Type B pancreatic cell (in vitro differentiated cells): ENCODE measurements at regions not wholly inside any gene's neighbourhood (a gene's known extent, or its start where the extent isn't known, plus 50 kb on each side); places are given as distances from the start of the nearest gene placed in this dataset.
A peak's percentile ranks its signal among the peaks of the same experiment; 100 is the strongest.

Experiments
- DNase-seq: peaks from one replicate; pipeline ENCODE4 v3.0.0; 2021; ENCODE audit warnings: mixed read lengths; ENCODE audit not compliant: unreplicated experiment; ENCODE audit errors: extremely low spot score
- H3K27ac Mint-ChIP-seq: 2 replicates; pipeline ENCODE4 v1.8.0; 2021; ENCODE audit warnings: mild to moderate bottlenecking, mixed read lengths
- H3K27me3 Mint-ChIP-seq: 2 replicates; pipeline ENCODE4 v1.8.0; 2021; ENCODE audit warnings: mixed read lengths
- H3K36me3 Mint-ChIP-seq: 2 replicates; pipeline ENCODE4 v1.8.0; 2021; ENCODE audit warnings: mixed read lengths
- H3K4me1 Mint-ChIP-seq: one replicate; pipeline ENCODE4 v1.8.0; 2021; ENCODE audit warnings: mixed read lengths; ENCODE audit not compliant: unreplicated experiment
- H3K4me3 Mint-ChIP-seq: 2 replicates; pipeline ENCODE4 v1.8.0; 2021; ENCODE audit warnings: mild to moderate bottlenecking, mixed read lengths
- H3K9me3 Mint-ChIP-seq: 2 replicates; pipeline ENCODE4 v1.8.0; 2021; ENCODE audit warnings: mixed read lengths
- TF ChIP-seq, protein P1 (sequence below): fragments of 200-600 bp; sonication (generic); conservative IDR thresholded peaks from 2 replicates; pipeline ENCODE4 v1.5.0; 2021; ENCODE audit warnings: antibody characterized with exemption, mild to moderate bottlenecking

DNA sequence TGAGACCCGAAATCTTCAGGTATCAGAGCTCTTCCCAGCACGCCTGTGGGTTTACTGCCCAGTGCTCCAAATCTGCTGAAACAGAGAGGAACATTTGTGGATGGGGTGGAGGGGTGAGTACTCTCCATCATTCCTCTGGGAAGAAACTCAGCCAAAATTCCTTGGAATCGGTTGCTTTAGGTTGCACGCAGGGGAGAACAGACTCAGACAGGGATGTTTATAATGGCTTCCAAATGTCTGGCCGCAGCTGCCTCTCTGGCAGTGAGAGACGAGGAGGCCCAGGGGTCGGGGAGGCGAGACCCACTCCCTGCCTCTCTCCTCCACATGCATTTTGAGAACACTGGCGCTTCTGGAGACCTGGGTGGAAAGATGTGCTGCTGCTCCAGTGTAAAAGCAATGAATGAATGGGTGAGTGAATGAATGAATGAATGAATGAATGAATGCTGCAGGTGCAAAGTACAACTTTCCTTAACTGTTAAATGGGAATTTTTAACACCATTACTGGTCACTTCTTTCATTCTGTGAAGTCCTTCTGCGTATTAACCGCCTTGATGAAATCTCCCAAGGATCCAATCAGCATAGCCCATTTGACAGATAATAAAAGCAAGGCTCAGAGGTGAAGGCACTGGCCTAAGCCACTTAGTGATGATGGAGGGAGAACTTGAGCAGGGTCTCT, 437.4 kb downstream of the MIAT start:
- Mint-ChIP-seq H3K9me3 (no peaks in the 10 kb centered on the region), H3K36me3 (no peaks in the 10 kb centered on the region), H3K27me3 (peaks cover 19% of the 10 kb centered on the region), H3K27ac (no peak overlapping the region), H3K4me1 (peaks cover 13% of the 10 kb centered on the region), H3K4me3 (no peak overlapping the region)
- no peak for DNase-seq
- TF ChIP-seq, protein P1, sequence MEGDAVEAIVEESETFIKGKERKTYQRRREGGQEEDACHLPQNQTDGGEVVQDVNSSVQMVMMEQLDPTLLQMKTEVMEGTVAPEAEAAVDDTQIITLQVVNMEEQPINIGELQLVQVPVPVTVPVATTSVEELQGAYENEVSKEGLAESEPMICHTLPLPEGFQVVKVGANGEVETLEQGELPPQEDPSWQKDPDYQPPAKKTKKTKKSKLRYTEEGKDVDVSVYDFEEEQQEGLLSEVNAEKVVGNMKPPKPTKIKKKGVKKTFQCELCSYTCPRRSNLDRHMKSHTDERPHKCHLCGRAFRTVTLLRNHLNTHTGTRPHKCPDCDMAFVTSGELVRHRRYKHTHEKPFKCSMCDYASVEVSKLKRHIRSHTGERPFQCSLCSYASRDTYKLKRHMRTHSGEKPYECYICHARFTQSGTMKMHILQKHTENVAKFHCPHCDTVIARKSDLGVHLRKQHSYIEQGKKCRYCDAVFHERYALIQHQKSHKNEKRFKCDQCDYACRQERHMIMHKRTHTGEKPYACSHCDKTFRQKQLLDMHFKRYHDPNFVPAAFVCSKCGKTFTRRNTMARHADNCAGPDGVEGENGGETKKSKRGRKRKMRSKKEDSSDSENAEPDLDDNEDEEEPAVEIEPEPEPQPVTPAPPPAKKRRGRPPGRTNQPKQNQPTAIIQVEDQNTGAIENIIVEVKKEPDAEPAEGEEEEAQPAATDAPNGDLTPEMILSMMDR: no peak

DNA sequence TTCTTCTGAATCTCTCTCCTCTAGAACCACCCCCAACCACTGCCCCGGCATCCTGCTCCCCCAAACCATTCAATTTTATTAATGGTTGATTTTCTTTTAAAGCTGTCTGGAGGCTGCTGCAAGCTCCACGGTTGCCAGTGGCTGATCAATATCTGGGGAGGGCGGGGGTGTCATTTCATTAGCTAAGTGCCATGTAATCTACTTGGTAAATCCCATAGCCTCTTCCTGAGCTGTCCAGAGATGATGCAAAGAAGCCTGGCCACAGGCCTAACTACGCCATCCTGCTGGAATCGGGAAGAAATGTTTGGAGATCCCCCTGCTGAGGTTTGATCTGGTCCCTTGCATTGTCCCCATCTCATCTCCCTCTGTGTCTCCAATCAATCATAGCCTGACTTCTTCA, 440.1 kb downstream of the MIAT start:
- Mint-ChIP-seq H3K27me3 (peaks cover 43% of the 10 kb centered on the region), H3K36me3 (no peaks in the 10 kb centered on the region)
- no peak for DNase-seq

DNA sequence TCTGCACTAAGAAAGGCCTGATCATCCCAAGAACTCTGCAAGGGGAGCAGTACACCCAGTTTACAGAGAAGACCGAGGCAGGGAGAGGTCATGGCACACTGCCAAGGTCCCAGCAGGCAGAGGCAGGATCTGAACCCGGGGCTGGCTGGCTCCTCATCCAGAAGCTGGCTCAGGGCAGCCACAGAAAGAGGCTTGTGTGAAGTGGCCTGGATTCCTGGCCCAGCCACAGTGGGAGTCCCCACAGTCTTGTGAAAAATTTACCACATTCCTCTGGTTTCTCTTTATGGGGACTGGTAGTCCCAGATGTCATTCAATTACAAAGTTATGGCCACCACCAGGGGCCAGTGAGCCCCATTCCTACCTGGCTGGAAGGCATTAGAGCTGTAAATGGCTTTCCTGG, 440.5 kb downstream of the MIAT start:
- Mint-ChIP-seq H3K9me3 (no peaks in the 10 kb centered on the region), H3K27ac (no peak overlapping the region), H3K27me3 (peaks cover 47% of the 10 kb centered on the region), H3K36me3 (no peaks in the 10 kb centered on the region), H3K4me3 (no peak overlapping the region), H3K4me1 (peaks cover 43% of the 10 kb centered on the region)
- no peak for DNase-seq
- TF ChIP-seq, protein P1: no peak

More for the DNA sequence above, 440.1 kb downstream of the MIAT start:
- TF ChIP-seq, protein P1: no peak
- Mint-ChIP-seq H3K9me3 (no peaks in the 10 kb centered on the region), H3K27ac (no peak overlapping the region), H3K4me3 (no peak overlapping the region), H3K4me1 (peaks cover 38% of the 10 kb centered on the region)

DNA sequence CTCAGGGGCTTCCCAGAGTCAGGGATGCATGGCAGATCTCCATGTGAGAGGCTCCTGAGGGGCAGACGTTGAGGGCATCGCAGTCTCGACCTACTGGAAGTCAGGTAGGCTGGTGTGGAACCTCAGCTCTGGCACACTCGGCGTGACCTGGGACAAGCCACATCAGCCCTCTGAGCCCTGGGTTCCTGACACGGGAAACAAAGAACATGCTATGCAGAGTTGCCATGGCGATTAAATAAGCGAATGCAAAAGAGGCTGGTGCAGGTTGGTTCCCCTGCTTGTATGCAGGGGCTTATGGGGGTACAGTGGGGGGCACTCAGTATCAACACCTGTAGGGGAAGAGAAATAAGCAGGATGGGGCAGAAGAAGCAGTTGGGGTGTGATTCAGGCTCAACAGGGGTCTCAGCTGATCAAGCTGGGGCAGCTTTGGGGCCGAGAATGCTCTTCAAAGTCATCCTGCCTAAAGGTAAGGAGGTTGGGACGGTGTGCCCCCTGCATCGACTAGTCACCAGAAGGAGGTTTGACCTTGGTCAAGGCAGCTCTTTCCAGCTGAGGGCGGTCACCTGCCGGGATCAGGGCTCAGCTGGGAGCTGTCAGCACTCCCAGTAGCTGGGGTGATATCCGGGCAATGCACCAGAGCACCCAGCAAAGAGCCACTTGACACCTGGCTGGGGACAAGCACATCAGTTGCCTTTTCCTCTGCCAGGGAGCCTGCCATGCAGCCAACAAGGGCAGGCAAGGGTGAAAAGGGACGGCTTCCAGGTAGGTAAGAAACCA, 442.7 kb downstream of the MIAT start:
- Mint-ChIP-seq H3K4me1 (peaks cover 44% of the 10 kb centered on the region), H3K27me3 (peaks cover 65% of the 10 kb centered on the region), H3K36me3 (no peaks in the 10 kb centered on the region), H3K4me3 (peak overlapping the region; percentile 55), H3K27ac (peak overlapping the region; percentile 50), H3K9me3 (no peaks in the 10 kb centered on the region)
- no peak for DNase-seq
- TF ChIP-seq, protein P1: no peak

DNA sequence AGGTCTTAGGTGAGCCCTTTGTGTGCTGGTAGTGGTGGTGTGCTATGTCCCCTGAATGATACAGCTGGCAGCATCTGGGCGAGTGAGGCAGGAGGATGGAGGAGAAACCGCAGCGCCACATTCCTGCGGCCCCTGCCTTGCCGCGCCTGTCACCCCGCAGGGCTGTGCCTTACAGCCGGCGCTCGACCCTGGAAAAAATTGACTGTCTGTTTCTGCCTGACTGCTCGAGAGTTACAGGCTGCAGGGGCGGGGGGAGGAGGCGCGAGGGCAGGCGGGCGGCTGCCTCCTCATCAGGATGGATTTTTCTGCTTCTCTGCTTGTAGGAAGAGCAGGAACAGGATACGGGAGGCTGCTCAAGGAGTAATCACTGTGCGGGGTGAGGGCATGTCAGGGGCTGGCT, 443.4 kb downstream of the MIAT start:
- Mint-ChIP-seq H3K4me1 (peaks cover 44% of the 10 kb centered on the region), H3K27ac (peak overlapping the region; percentile 21), H3K4me3 (peak overlapping the region; percentile 55), H3K36me3 (no peaks in the 10 kb centered on the region), H3K9me3 (no peaks in the 10 kb centered on the region), H3K27me3 (peaks cover 70% of the 10 kb centered on the region)
- peak; percentile 80 for DNase-seq
- TF ChIP-seq, protein P1: no peak
